Activated T-cell treated with anti-CD3 and anti-CD28 coated beads, Interleukin-2, amount 50 U/mL, for 1 hour (primary cell): ENCODE measurements at regions not wholly inside any gene's neighbourhood (a gene's known extent, or its start where the extent isn't known, plus 50 kb on each side); places are given as distances from the start of the nearest gene placed in this dataset.

Experiments
- DNase-seq: peaks from one replicate; pipeline ENCODE4 v3.0.0-alpha.2; 2020

GRCh38 chr4:53805291-53805690, 214.0 kb upstream of the LNX1 start:
- DNase-seq: no peak

GRCh38 chr4:53804719-53805118, 213.4 kb upstream of the LNX1 start:
- peak; percentile 16 for DNase-seq

- no peak for DNase-seq
Measured at GRCh38 chr4:53802500-53802899, 211.2 kb upstream of the LNX1 start.

GRCh38 chr4:53801373-53801772, 210.1 kb upstream of the LNX1 start:
- DNase-seq: no peak

- no peak for DNase-seq
Measured at GRCh38 chr4:53800741-53801140, 209.5 kb upstream of the LNX1 start.

GRCh38 chr4:53793096-53793495, 201.8 kb upstream of the LNX1 start:
- DNase-seq: no peak

- no peak for DNase-seq
Measured at GRCh38 chr4:53790286-53790685, 199.0 kb upstream of the LNX1 start.

GRCh38 chr4:53788621-53789020, 197.3 kb upstream of the LNX1 start:
- no peak for DNase-seq

GRCh38 chr4:53788011-53788410, 196.7 kb upstream of the LNX1 start:
- no peak for DNase-seq

GRCh38 chr4:53786632-53787031, 195.3 kb upstream of the LNX1 start:
- no peak for DNase-seq

- DNase-seq: no peak
Measured at GRCh38 chr4:53785996-53786395, 194.7 kb upstream of the LNX1 start.

GRCh38 chr4:53784112-53784511, 192.8 kb upstream of the LNX1 start:
- DNase-seq: no peak

GRCh38 chr4:53783208-53783859, 192.0 kb upstream of the LNX1 start:
- no peak for DNase-seq

- DNase-seq: no peak
Measured at GRCh38 chr4:53782458-53782845, 191.2 kb upstream of the LNX1 start.

- DNase-seq: no peak
Measured at GRCh38 chr4:53781629-53782457, 190.6 kb upstream of the LNX1 start.

- no peak for DNase-seq
Measured at GRCh38 chr4:53780736-53781400, 189.6 kb upstream of the LNX1 start.

- DNase-seq: no peak
Measured at GRCh38 chr4:53779025-53779424, 187.7 kb upstream of the LNX1 start.

- no peak for DNase-seq
Measured at GRCh38 chr4:53778155-53778554, 186.9 kb upstream of the LNX1 start.

GRCh38 chr4:53777244-53777984, 186.1 kb upstream of the LNX1 start:
- DNase-seq: no peak

GRCh38 chr4:53776141-53776540, 184.9 kb upstream of the LNX1 start:
- DNase-seq: no peak

- DNase-seq: no peak
Measured at GRCh38 chr4:53775381-53775780, 184.1 kb upstream of the LNX1 start.

GRCh38 chr4:53771326-53771725, 180.0 kb upstream of the LNX1 start:
- no peak for DNase-seq

GRCh38 chr4:53767482-53767881, 176.2 kb upstream of the LNX1 start:
- no peak for DNase-seq
